NCI-H146 (cell line): ENCODE measurements at regions not wholly inside any gene's neighbourhood (a gene's known extent, or its start where the extent isn't known, plus 50 kb on each side); places are given as distances from the start of the nearest gene placed in this dataset.

Source experiments
- DNase-seq: peaks from one replicate; lab custom pipeline; 2025; lab: John Stamatoyannopoulos, UW

DNA sequence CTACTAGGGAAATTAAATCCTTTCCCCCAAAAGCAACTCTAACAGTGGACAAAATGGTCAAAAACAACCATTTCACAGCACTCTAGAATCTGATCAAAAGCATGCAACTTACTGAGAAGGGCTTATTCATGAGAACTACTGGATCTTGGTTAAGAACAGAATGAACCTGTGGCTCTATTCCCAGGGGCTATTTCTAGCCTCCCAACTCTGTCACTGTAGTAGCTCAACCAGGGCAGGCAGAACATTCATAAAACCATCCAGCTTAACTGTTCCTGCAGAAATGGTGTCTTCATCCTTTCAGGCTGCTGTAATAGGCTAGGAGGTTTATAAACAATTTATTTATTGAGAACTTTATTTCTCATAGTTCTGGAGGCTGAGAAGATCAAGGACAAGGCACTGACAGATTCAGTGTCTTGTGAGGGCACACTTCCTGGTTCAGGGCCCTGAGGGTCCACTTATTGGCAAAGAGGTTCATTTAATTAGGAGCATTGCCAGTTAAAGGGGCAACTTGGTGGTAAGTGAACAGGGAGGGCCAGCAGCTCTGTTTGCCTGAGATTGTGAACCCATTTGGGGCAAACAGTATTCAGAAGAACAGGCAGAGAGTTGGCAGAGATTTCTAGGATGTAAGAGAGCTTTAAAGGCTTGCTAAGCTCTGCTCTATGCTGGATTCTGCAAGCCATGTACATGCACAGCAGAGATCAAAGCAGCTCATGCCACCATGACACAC, 238.5 kb upstream of the FBXL7 start:
- DNase-seq, result no peak

DNA sequence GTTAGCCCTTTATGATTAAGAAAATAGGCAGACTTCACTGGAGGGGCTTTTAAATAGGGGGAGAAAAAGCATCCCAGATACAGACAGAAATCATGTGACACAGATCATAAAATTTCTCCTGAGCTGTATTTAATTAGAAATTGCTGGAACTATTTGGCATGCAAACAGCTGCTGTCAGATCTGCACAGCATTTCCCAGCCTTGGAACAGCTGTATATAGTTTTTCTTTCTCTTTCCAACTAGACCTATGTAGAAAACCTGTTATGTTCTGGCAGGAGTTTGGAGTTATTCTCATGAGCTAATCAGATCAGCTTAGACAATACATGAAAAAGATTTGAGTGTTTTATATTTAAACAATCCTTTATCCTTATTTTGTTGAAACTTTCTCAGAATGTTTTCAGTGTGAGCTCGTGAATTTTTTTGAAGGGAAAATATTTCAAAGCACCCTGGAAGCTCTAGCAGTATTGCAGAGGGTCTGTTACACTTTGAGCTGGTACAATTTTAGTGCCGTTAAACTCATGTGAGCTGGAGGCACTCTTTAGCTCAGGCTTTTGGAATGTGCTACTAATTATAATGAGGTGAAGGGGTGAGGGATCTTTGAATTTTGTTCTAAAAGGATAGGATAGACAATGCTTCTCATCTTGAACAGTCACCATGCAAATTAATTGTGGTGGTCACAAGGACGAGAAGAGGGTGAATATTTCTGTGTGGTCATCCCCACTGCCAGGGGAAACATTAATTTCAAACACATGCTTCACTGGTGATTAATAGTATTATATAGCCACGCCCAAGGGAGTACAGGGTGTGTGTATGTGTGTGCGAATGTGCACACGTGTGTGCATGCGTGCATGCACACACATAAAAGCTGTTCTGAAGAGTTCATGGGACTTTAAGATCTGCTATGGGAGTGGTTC, 239.4 kb upstream of the FBXL7 start:
- DNase-seq, result no peak

DNA sequence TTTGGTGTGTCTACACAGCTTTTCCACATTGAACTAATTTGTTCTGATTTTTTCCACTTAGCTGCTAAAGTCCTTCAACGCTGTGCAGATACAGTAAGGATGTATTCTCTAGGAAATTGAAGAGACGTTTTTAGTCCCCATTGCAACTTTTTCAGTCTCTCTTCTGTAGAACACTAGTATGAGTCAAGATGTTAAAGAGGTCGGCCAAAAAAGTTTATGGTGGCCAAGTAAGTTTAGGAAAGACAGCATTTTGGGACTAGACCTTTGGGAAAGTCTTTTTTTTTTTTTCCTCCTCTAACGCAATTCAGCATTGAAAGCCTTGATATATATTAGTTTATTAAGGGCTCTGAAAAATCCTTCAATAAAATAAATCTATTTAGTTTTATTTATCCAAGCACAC, 243.5 kb upstream of the FBXL7 start:
- no peak for DNase-seq

DNA sequence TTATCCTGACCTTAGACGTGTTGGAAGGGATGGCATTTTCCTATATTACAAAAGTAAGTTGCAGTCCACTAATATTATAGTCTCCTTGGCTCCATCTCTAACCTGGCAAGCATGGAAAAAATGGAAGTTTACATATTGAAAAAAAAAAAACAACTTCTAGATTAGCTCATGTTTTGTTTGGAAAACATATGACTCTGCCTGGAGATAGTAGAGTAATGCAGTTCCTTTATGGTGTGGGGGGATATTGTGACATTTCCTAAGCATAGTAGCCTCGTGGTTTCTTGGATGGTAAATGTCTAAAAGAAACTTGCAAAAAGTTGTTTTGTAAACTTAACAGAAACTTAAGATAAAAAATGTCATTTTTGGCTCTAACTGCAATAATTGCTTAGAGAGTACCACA, 244.4 kb upstream of the FBXL7 start:
- no peak for DNase-seq

DNA sequence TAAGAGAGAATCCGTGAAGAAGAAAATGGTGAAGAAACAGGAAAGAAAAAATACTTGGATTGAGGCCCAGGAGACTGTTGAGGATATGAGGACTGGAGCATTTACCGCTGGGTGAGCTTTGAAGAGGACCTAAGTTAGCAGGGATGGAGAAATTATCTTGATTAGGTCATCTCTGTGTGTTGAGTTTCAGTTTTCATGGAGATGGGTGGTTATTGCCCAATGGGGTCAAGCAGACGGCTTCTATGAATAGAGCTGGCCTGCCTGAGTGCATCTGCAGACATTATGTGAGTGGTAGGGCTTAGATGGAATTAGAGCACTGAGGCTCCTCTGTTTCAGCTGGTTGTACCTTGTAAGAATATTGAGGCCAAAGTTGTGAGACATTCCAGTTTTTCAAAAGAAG, 245.4 kb upstream of the FBXL7 start:
- DNase-seq, result no peak

DNA sequence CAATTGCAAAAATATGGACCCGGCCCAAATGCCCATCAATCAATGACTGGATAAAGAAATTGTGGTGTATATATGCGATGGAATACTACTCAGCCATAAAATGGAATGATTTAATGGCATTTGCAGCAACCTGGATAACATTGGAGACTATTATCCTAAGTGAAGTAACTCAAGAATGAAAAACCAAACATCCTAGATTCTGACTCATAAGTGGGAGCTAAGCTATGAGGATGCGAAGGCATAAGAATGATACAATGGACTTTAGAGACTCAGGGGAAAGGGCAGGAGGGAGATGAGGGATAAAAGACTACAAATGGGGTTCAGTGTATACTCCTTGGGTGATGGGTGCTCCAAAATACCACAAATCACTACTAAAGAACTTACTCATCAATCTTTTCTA, 247.6 kb upstream of the FBXL7 start:
- DNase-seq, result no peak

DNA sequence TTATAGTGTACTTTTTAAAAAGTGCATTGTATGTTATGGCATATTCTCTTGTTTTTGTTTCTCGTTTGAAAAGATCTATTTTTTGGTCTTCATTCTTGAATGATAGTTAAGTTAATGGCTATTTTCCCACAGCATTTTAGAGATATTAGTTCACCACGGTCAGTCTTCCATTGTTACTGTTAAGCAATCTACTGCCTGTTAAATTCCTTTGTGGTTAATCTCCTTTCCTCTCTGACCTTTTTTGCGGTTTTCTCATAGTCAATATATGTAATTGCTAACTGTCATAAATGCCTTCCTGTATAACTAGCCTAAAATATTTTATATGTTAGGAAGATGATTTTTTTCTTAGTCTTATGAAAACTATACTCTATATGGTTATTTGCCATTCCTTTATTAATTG, 250.8 kb upstream of the FBXL7 start:
- no peak for DNase-seq

DNA sequence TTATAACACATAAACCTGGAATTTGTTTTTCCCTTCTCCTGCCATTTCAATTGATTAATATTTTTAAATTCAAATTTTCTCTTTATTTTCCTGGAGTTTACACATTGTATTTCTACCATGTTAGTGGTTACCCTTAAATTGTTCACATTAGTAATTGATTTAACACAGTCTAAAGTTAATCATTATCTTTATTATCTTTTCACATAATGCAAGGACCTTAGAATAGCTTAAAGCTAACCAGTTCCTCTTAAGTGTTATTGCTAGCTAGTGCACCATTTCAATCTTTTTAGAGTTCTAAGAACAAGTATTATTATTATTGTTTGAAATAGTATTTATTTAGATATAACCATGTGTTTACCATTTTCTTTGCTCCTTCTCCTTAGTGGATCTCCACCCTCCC, 251.2 kb upstream of the FBXL7 start:
- no peak for DNase-seq

DNA sequence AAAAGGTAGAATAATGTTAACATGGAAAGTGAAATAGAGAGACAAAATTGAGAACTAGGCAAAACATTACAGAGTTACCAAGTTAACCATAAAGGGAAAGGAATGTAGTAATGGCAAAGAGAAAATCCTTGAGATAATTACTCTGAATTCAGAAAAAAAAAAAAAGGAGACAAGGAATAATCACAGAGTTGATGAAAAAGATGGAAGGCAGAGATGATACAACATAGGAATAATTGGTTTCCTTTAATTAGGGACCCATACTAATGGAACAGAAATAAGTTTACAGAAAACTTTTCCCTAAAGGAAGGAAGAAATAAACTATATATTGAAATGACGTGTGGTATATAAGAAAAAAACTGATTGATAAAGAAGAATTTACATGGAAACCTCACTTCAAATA, 254.1 kb upstream of the FBXL7 start:
- no peak for DNase-seq

DNA sequence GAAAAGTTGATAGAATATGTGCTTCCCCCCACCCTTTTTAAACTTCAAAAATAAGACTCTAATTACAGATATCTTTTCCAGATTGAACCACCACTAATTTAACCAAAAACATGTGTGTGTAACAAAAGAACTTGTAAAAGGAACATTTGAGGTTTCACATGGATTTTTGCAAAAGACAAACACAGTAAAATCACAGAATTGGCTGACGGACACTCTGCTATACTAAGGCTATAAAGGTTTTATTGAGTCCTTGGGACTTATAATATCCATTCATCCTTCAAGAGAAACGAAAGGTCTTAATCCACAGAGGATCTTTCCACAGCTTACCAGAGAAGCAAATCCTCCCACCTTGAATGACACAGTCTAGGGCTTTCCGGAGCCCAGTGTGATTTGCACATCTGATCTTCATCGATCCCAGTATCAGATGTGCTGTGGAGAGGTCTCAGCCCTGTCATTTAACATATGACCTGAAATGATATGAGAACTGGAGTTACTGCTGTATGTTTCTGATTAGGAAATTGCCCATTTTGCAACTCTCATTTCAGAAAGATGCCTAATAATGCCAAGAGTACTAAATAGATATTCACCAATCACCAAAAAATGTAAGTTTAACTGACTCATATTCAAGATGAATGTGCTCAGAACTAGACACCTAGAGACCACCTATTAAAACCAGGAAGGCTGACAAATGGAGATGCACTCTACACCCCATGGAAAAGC, 256.5 kb upstream of the FBXL7 start:
- DNase-seq, result no peak

DNA sequence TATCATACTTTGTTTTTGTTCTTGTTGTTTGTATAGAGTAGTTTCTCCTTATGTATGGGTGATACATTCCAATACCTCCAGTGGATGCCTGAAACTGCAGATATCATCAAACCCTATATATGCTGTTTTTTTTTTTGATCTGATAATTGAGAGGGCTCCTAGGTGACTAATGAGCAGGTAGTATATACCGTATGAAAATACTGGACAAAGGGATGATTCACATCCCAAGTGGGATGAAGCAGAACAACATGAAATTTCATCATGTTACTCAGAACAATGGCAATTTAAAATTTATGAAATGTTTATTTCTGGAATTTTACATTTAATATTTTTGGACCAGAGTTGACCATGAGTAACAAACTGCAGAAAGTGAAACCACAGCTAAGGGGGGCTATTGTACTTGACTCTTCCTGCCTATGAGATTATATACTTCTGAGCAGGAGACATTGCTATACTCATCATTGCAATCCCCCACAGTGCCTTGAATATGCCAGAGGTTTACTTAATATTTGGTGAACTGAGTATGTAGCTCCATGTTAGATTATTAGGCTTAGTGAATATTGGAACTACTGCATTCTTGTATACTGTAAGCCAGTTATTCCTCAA, 258.7 kb upstream of the FBXL7 start:
- no peak for DNase-seq

DNA sequence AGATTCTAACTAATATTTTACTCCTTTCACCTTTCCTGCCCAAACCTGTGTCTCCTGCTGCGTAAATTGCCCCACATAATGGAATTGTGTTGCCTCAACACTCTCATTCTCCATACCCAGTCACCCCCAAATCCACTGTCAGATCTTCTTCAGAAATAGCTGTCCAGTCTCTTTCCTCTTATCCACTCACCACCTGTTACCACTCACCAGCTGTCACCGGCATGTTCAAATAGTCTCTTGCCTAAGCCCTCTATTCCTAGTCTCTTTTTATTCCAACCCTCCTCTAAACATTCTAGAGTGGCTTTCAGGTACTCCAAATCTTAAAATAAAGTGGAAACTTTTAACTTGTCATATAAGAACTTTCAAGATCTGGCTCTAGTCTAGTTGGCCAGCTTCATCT, 262.0 kb upstream of the FBXL7 start:
- DNase-seq, result no peak

DNA sequence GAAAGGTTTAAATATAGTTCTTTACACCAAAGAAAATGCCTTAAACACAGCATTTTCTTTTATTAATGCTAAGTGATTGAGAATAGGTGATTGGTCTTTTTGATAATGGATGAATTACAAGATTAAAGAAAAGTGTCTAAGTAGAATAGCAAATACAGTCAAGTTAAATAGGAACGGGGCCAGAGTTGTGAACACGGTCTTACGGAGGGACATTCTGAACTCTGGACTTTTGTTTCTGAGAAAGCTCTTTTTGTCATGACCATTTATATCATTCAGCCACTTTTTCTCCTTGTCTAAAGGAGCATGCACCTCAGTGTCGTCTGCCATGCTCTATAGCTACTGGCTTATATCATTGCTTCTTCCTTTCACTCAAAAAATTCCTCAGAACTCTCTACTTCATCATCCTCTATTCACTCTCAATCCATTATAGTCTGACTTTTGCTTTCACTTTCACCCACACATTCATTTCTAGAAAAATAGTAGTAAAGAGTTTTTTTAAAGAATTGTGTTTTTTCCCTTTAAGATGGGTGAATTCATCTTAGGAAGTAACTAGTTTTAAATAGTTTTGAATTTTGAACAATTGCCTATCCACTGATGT, 263.0 kb upstream of the FBXL7 start:
- DNase-seq, result no peak

DNA sequence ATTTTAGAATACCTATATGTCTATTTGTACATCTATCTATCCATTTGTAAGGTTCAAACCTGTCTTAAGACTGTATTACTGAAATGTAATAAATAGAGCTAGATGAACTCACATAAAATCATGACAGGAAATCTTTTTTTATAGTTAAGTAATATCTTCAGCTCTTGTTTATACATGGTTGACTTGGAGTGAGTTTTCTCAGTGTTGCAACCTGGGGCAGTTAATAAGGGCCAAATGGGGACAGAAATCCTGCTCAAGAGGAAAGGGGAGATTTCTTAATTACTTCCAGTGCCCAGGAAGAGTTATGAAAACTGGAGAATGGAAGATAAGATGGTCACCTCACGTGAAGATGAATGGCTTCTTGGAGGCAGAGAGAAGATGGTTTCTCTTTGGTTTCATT, 265.1 kb upstream of the FBXL7 start:
- no peak for DNase-seq

DNA sequence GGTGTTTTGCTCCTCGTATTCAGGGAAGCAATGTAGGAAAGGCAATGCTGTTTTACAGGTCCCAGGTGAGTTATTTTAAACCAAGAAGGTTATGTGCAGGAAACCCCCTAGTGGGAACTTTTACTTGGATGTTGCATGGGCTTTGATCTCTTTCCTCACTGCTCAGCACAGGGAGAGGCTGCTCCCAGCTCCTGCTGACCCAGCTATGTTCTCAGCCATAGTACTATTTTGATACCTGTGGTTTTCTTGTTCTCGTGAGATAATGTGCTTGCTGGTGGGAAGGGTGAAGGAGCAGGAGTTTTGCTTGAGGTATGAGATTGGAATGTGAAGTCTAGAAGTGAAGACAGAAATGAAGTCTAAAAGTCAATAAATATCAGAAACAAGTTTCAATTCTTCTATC, 265.6 kb upstream of the FBXL7 start:
- no peak for DNase-seq

DNA sequence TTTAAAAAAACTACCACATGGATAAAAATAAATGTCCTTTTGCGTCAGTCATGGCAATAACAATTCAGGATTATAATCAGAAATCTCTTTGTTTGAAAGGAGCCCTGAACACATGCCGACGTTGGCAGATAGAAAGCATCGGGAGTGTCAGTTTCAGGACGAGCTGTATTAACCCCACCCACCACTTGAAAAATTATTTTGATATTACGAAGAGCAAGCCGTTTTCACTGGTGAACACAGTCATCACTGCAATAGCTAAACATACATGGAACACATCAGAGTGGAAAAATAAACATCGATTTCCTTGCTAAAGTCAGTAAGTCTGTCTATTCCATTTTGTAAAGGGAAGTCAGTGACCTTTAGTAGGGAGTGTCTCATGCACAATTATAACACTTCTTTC, 266.4 kb upstream of the FBXL7 start:
- no peak for DNase-seq

DNA sequence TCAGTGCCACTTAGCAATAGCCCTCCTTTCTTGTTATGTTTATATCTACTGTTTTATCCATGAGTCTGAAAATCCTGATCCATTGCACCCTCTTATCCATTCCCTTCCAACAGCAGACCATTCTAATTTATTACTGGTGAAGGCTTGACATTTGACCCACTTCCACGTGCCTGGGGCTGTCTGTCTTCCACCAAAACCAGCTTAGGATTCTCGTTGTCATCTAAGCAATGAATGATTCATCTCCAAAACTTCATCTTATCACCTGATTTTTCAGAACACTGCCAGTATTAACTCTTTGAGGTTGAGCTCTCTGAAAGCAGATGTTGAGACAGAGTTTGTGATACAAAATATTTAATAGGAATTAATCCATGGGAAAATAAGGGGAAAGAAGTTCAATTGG, 277.8 kb upstream of the FBXL7 start:
- no peak for DNase-seq

DNA sequence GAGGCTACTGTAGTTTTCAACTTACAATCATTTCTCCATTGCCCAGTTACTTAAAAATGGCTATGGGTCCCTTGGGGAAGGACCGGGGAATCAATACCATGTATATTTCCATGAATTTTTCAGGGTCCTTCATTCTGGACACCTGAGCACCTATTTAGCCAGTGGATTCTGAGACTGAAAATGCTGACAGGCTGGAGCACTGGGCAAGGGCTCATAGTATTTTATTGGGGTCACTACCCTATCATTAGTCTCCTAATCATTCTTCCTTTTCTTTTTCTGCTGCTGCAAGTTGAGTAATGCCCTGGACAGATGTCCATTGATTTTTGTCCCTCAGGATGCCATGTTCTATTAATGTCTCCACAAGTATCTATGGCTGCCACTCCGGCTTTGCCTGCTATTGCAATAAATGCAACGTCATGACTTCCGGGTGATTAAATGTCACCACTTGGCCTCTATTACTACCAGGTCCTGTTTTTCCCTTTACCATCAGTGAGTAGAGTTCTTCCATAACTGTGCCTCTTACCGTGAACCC, 279.3 kb upstream of the FBXL7 start:
- DNase-seq, result no peak

DNA sequence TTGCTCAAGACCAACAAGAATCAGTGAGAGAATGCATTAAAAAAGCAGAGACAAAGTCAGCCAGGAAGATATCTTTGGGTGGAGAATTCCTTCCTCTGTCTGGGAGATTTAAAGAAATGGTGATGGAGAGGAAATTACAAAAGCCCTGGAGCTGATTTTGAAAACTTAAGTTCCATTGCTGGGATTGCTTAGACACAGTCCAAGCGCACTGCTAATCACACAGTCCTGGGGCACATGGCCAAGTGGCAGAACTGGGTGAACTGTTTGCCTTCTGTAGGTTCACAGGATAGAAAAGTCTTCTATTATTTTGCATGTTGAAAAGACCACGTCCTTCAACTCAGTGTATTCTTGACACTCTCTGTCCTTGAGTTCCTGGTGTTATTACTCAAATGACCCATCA, 284.9 kb upstream of the FBXL7 start:
- no peak for DNase-seq

DNA sequence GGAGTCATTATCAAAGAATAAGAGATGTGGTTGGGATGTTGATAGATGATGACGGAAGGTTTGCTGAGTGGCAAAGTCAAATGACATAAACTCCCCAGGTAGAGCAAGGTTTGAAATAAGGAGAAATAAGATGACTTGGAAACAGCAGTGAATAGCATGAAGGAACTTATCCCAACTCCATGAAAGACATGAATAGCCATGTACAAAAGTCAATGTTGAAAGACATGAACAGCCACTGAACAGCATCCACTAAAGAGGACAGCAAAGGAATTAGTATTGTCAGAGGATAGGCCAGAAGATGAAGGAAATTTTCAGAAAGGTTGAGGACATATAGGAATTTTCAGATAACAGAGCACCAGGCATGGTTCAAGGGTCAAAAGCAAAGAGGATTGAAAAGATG, 286.0 kb upstream of the FBXL7 start:
- DNase-seq, result no peak

DNA sequence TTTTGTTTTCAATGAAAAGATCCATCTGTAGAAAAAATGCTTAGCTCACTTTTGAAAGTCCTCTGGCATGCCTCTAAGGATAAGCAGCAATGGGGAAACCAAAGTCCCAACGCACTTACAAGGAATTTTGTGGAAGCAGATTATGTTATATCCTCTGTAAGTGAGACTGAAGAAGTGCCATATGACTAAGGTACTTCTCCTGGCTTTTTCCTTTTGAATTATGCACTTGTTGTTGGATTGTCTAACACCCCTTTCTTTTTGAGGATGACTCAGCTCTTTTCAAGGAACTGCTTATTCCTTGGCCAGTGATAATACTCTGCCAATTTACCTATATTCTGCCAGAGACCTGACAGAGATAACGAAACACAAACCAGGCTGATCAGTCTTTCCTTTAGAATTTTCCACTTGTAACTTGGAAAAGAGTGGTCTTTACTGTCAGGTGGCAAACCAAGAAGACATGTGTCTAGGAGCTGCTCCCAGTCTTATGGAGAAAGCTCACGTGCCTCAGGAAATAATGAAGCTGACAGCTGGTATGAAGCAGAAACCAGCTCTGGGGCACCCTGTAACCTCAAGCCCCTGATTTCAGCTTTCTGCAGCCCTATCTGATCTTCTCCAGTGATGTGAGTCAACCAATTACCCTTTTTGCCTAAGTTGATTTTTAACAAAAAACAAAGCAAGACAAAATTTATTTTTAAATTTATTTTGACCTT, 290.8 kb upstream of the FBXL7 start:
- no peak for DNase-seq
